WTC11 (cell line): ENCODE measurements at regions not wholly inside any gene's neighbourhood (a gene's known extent, or its start where the extent isn't known, plus 50 kb on each side); places are given as distances from the start of the nearest gene placed in this dataset.

ENCODE experiments used
- ATAC-seq: fragments of 200-7000 bp; cut with Tn5 transposase; 2 replicates; pipeline ENCODE4 v1.10.0; 2021; ENCODE audit warnings: mild to moderate bottlenecking, moderate library complexity
- CTCF ChIA-PET: fragments of 300-600 bp; sonication (Branson Sonifier 250); formaldehyde crosslinking; loops from one replicate; lab custom pipeline; 2021; ENCODE audit warnings: antibody characterized with exemption; lab: Charles Lee
- POLR2A ChIA-PET: fragments of 350-600 bp; sonication (Branson Sonifier 250); formaldehyde crosslinking; loops from one replicate; lab custom pipeline; 2021; ENCODE audit warnings: antibody characterized with exemption; lab: Charles Lee
- DNase-seq: peaks from one replicate; pipeline ENCODE4 v3.0.0; 2021; ENCODE audit warnings: low spot score
- H3K27ac Mint-ChIP-seq: 2 replicates; pipeline ENCODE4 v1.8.0; 2021; ENCODE audit warnings: mixed read lengths
- H3K27me3 Mint-ChIP-seq: 2 replicates; pipeline ENCODE4 v1.8.0; 2021; ENCODE audit warnings: low read depth, mild to moderate bottlenecking, moderate library complexity, mixed read lengths
- H3K36me3 Mint-ChIP-seq: 2 replicates; pipeline ENCODE4 v1.8.0; 2021; ENCODE audit warnings: mixed read lengths
- H3K4me1 Mint-ChIP-seq: 2 replicates; pipeline ENCODE4 v1.8.0; 2022; ENCODE audit warnings: mixed read lengths
- H3K4me3 Mint-ChIP-seq: 2 replicates; pipeline ENCODE4 v1.8.0; 2021; ENCODE audit warnings: mild to moderate bottlenecking, moderate library complexity, mixed read lengths
- H3K9me3 Mint-ChIP-seq: 2 replicates; pipeline ENCODE4 v1.8.0; 2021; ENCODE audit warnings: mixed read lengths
- ARID4B ChIP-seq: sonication (generic); formaldehyde crosslinking; IDR thresholded peaks from 2 replicates; pipeline ENCODE4 v1.8.0; 2023; ENCODE audit warnings: missing genetic modification reagents, mild to moderate bottlenecking, borderline replicate concordance
- ATF1 ChIP-seq: sonication (generic); formaldehyde crosslinking; IDR thresholded peaks from 2 replicates; pipeline ENCODE4 v1.8.1; 2023; ENCODE audit warnings: mild to moderate bottlenecking, moderate library complexity, missing genetic modification reagents
- ATF2 ChIP-seq: sonication (generic); formaldehyde crosslinking; IDR thresholded peaks from 2 replicates; pipeline ENCODE4 v1.8.1; 2022; ENCODE audit warnings: low read depth, missing genetic modification reagents, borderline replicate concordance
- CTCF ChIP-seq: fragments of 200-600 bp; IDR thresholded peaks from 2 replicates; pipeline ENCODE4 v1.8.0; 2022; ENCODE audit warnings: antibody characterized with exemption
- E2F5 ChIP-seq: sonication (generic); formaldehyde crosslinking; IDR thresholded peaks from 2 replicates; pipeline ENCODE4 v1.8.1; 2022; ENCODE audit warnings: mild to moderate bottlenecking, moderate library complexity, missing genetic modification reagents
- GABPB1 ChIP-seq: sonication (generic); formaldehyde crosslinking; IDR thresholded peaks from 2 replicates; pipeline ENCODE4 v1.8.1; 2023; ENCODE audit warnings: mild to moderate bottlenecking, missing genetic modification reagents
- NR1H2 ChIP-seq: sonication (generic); formaldehyde crosslinking; IDR thresholded peaks from 2 replicates; pipeline ENCODE4 v1.9.0; 2021; ENCODE audit warnings: mild to moderate bottlenecking, moderate library complexity, missing genetic modification reagents
- OVOL2 ChIP-seq: fragments of 250-450 bp; sonication (Bioruptor Pico); IDR thresholded peaks from 2 replicates; pipeline ENCODE4 v1.9.0; 2021; ENCODE audit warnings: mild to moderate bottlenecking, borderline replicate concordance
- RELA ChIP-seq: sonication (generic); formaldehyde crosslinking; IDR thresholded peaks from 2 replicates; pipeline ENCODE4 v1.8.1; 2022; ENCODE audit warnings: missing genetic modification reagents, mild to moderate bottlenecking, borderline replicate concordance
- RORB ChIP-seq: fragments of 250-450 bp; sonication (Bioruptor Pico); IDR thresholded peaks from 2 replicates; pipeline ENCODE4 v1.9.0; 2021; ENCODE audit warnings: mild to moderate bottlenecking
- TEAD4 ChIP-seq: sonication (generic); formaldehyde crosslinking; IDR thresholded peaks from 2 replicates; pipeline ENCODE4 v1.8.0; 2022; ENCODE audit warnings: mild to moderate bottlenecking, missing genetic modification reagents
- ZNF121 ChIP-seq: sonication (generic); formaldehyde crosslinking; IDR thresholded peaks from 2 replicates; pipeline ENCODE4 v1.8.0; 2023; ENCODE audit warnings: missing genetic modification reagents
- ZNF219 ChIP-seq: sonication (generic); formaldehyde crosslinking; IDR thresholded peaks from 2 replicates; pipeline ENCODE4 v1.8.0; 2023; ENCODE audit warnings: missing genetic modification reagents, mild to moderate bottlenecking, borderline replicate concordance
- TF ChIP-seq, protein P1 (sequence below): sonication (generic); formaldehyde crosslinking; IDR thresholded peaks from 2 replicates; pipeline ENCODE4 v1.8.1; 2023; ENCODE audit warnings: mild to moderate bottlenecking, missing genetic modification reagents, moderate library complexity
- TF ChIP-seq, protein P2 (sequence below): sonication (generic); formaldehyde crosslinking; IDR thresholded peaks from 2 replicates; pipeline ENCODE4 v1.8.0; 2023; ENCODE audit warnings: mild to moderate bottlenecking, missing genetic modification reagents
- TF ChIP-seq, protein P3 (sequence below): sonication (generic); formaldehyde crosslinking; IDR thresholded peaks from 2 replicates; pipeline ENCODE4 v1.8.1; 2022; ENCODE audit warnings: mild to moderate bottlenecking, missing genetic modification reagents, moderate library complexity, borderline replicate concordance

- TF ChIP-seq TEAD4, result no peak
- no peak for TF ChIP-seq ARID4B
- TF ChIP-seq ATF2, result no peak
Observed at GRCh38 chr10:113442336-113442735, 110.5 kb upstream of the HABP2 start (continued).

GRCh38 chr10:113443141-113443925, 109.5 kb upstream of the HABP2 start:
- ChIA-PET POLR2A (interaction anchor here (0.5 kb wide), 1 partner anchor 805 kb away, joined by 3 read pairs; no protein-coding TSS in a partner anchor), CTCF (interaction anchor here (0.6 to 1.2 kb wide), 3 partner anchors 16 to 849 kb away, joined by 3 to 5 read pairs (median 5); no protein-coding TSS in a partner anchor)
- Mint-ChIP-seq H3K4me3 (no peak overlapping the region), H3K27ac (no peak overlapping the region)
- TF ChIP-seq, protein P1, sequence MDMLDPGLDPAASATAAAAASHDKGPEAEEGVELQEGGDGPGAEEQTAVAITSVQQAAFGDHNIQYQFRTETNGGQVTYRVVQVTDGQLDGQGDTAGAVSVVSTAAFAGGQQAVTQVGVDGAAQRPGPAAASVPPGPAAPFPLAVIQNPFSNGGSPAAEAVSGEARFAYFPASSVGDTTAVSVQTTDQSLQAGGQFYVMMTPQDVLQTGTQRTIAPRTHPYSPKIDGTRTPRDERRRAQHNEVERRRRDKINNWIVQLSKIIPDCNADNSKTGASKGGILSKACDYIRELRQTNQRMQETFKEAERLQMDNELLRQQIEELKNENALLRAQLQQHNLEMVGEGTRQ (CRISPR knock-in tag), result no peak
- TF ChIP-seq, all 79 proteins: peak for 0
- Mint-ChIP-seq H3K36me3 (no peaks in the 10 kb centered on the region), H3K27me3 (peaks cover 3% of the 10 kb centered on the region; the same call in 1 of the 2 replicates), H3K9me3 (no peaks in the 10 kb centered on the region), H3K4me1 (no peaks in the 10 kb centered on the region)
- no peak for DNase-seq
- ATAC-seq, result no peak

DNA sequence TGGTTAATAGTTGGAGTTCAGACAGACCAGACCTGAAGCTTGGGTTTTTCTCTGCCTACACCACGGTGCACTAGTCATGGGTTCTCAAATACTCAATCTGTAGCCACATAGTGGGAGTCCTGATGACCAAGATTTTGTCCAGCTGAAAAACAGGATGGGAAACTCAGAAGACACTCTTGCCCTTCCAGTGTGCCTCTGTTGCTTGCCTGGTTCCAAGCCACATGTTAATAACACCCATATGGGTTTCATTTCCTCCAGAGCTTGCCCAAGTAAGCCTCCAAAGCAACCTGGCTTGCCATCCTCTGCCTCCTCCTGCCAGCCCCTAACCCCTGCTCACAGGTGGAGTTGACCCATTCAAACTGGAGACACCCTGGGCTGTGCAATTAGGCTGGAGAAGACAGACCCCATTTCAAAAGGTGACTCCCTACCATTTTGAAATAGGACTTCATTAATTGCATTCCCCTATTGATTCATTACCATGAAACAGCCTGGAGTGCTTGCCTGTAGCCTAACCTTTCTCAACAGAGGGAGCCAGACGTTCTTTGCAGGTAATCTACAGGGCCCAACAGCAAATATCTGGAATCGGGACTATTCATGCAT, 108.0 kb upstream of the HABP2 start:
- no peak for ATAC-seq
- no peaks in the 10 kb centered on the region for H3K9me3 Mint-ChIP-seq
- H3K4me3 Mint-ChIP-seq, result no peak overlapping the region
- POLR2A ChIA-PET, result no interaction called here
- no peak for DNase-seq
- no peaks in the 10 kb centered on the region for H3K4me1 Mint-ChIP-seq
- CTCF ChIA-PET, result no interaction called here
- peaks cover 3% of the 10 kb centered on the region for H3K27me3 Mint-ChIP-seq
- no peaks in the 10 kb centered on the region for H3K36me3 Mint-ChIP-seq
- TF ChIP-seq ZNF121 (CRISPR knock-in tag), result no peak
- no peak for TF ChIP-seq NR1H2
- no peak for TF ChIP-seq ATF1
- TF ChIP-seq GABPB1, result no peak
- TF ChIP-seq RELA (CRISPR knock-in tag), result no peak
- no peak for TF ChIP-seq CTCF
- TF ChIP-seq, protein P2, sequence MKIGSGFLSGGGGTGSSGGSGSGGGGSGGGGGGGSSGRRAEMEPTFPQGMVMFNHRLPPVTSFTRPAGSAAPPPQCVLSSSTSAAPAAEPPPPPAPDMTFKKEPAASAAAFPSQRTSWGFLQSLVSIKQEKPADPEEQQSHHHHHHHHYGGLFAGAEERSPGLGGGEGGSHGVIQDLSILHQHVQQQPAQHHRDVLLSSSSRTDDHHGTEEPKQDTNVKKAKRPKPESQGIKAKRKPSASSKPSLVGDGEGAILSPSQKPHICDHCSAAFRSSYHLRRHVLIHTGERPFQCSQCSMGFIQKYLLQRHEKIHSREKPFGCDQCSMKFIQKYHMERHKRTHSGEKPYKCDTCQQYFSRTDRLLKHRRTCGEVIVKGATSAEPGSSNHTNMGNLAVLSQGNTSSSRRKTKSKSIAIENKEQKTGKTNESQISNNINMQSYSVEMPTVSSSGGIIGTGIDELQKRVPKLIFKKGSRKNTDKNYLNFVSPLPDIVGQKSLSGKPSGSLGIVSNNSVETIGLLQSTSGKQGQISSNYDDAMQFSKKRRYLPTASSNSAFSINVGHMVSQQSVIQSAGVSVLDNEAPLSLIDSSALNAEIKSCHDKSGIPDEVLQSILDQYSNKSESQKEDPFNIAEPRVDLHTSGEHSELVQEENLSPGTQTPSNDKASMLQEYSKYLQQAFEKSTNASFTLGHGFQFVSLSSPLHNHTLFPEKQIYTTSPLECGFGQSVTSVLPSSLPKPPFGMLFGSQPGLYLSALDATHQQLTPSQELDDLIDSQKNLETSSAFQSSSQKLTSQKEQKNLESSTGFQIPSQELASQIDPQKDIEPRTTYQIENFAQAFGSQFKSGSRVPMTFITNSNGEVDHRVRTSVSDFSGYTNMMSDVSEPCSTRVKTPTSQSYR (CRISPR knock-in tag), result no peak
- TF ChIP-seq, protein P3, sequence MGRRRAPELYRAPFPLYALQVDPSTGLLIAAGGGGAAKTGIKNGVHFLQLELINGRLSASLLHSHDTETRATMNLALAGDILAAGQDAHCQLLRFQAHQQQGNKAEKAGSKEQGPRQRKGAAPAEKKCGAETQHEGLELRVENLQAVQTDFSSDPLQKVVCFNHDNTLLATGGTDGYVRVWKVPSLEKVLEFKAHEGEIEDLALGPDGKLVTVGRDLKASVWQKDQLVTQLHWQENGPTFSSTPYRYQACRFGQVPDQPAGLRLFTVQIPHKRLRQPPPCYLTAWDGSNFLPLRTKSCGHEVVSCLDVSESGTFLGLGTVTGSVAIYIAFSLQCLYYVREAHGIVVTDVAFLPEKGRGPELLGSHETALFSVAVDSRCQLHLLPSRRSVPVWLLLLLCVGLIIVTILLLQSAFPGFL (CRISPR knock-in tag), result no peak
- no peak for TF ChIP-seq RORB (CRISPR knock-in tag)
- no peak for TF ChIP-seq ZNF219 (CRISPR knock-in tag)
- TF ChIP-seq E2F5 (CRISPR knock-in tag), result no peak
- TF ChIP-seq OVOL2 (CRISPR knock-in tag), result no peak
- no peak overlapping the region for H3K27ac Mint-ChIP-seq
